ENCODE measurements at regions not wholly inside any gene's neighbourhood (a gene's known extent, or its start where the extent isn't known, plus 50 kb on each side); places are given as distances from the start of the nearest gene placed in this dataset.

DNA sequence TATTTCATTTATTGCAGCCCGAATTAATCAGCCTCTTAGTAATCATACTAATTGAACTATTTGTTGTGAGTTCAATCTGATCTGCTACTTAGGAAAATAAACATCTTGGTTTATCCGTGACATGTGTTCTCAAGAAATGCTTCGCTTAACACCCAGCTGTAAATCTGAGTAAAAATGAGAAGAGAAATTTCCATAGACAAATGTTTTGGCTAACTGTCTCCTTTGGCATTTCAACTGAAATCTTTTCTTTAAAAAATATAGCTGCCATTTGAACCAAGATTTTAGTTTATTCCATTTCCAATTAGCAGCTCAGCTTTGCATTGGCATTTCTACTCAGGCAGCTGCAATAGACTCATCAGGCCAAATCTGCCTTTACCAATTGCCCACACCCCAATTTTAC, 180.5 kb upstream of the PTER start:
- TF ChIP-seq, protein P1, sequence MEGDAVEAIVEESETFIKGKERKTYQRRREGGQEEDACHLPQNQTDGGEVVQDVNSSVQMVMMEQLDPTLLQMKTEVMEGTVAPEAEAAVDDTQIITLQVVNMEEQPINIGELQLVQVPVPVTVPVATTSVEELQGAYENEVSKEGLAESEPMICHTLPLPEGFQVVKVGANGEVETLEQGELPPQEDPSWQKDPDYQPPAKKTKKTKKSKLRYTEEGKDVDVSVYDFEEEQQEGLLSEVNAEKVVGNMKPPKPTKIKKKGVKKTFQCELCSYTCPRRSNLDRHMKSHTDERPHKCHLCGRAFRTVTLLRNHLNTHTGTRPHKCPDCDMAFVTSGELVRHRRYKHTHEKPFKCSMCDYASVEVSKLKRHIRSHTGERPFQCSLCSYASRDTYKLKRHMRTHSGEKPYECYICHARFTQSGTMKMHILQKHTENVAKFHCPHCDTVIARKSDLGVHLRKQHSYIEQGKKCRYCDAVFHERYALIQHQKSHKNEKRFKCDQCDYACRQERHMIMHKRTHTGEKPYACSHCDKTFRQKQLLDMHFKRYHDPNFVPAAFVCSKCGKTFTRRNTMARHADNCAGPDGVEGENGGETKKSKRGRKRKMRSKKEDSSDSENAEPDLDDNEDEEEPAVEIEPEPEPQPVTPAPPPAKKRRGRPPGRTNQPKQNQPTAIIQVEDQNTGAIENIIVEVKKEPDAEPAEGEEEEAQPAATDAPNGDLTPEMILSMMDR (conservative IDR thresholded peaks at IDR 0.05; ENCODE audit: low read depth, low read length): no peak
- no peak overlapping the region for H3K4me3 ChIP-seq (ENCODE audit: low read depth, low read length)
- DNase-seq (ENCODE audit: low read depth): no peak

DNA sequence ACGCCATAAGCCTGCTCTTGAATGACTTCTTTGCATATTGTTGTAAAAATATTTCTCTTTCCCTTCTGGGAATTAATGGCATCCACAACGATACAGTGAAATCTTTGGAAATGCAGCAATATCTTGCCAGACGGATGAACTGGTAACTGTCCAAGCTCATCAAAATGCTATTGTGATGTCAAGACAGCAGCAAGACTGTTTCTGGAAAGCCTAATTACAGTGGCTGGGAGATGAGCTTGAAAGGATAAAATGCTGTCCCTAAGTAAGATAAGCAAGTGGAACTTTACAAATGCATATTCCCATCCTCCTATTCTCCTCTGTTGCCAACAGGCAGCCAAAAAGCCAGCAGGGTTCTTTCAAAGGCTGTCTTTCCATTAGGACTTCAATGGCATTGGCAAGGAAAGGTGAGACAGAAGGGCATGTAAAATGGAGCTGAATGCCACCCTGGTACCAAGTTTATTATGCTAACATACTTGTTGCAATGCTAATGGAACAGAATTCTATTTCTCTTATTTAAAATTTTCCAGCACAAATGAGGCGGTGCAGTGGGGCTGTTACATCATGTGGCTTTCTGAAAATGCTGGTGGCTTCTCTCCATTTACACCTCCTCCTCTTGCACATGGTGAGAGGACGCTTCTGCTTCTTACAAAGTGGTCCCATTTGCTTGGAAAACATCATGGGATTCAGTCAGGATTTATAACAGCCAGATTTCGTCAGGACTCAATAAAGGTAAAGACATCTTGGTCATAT, 178.3 kb upstream of the PTER start:
- H3K4me3 ChIP-seq (ENCODE audit: low read depth, low read length): no peak overlapping the region
- TF ChIP-seq, protein P1 (conservative IDR thresholded peaks at IDR 0.05; ENCODE audit: low read depth, low read length): no peak
- no peak for DNase-seq (ENCODE audit: low read depth)

DNA sequence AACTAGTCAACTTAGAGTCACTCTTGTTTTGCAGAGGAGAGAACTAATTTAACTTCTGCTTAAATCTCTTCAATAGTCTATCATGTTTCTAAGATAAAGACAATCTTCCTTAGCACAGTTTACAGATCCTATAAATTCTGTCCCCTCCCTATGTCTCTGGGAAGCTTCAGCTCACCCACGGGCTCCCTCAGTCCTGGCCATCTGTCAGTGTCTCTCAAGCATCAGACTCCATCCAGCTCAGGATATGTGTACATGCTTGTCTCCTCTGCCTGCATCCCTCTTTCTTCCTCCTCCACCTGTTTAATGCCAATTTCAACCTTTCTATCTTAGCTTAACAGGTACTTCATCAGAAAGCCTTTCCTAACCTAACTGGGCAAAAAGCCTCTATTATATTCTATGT, 177.1 kb upstream of the PTER start:
- no peak overlapping the region for H3K4me3 ChIP-seq (ENCODE audit: low read depth, low read length)
- TF ChIP-seq, protein P1 (conservative IDR thresholded peaks at IDR 0.05; ENCODE audit: low read depth, low read length): no peak
- no peak for DNase-seq (ENCODE audit: low read depth)

DNA sequence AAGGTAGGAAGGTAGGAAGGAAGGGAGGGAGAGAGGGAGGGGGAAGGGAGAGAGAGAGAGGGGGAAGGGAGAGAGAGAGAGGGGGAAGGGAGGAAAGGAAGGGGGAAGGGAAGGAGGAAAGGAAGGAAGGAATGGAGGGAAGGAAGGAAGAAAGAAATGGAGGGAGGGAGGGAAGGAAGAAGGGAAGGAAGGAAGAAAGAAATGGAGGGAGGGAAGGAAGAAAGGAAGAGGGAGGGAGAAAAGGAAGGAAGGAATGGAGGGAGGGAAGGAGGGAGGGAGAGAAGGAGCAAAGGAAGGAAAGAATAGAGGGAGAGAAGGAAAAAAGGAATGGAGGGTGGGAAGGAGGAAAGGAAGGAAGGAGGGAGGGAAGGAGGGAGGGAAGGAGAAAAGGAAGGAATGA, 176.4 kb upstream of the PTER start:
- TF ChIP-seq, protein P1 (conservative IDR thresholded peaks at IDR 0.05; ENCODE audit: low read depth, low read length): no peak
- H3K4me3 ChIP-seq (ENCODE audit: low read depth, low read length): no peak overlapping the region
- DNase-seq (ENCODE audit: low read depth): no peak

DNA sequence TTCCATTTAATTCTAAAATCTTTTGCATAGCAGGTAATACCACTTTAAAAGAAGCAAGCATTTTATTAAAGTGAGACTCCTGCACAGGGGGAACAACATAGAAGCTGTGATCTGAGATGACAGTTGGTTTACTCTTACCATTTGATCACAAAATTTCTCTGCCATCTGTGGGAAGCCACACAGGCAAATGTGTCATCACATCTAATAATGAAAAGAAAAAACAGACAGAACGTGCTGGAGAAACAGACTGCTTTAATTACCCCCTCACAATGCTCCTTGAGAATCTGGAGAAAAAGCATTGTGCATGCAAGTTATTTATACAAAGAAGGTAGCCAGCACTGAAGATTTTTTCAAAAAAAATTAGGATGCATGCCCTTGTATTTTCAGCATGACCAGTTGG, 165.2 kb upstream of the PTER start:
- DNase-seq (ENCODE audit: low read depth): no peak
- no peak overlapping the region for H3K4me3 ChIP-seq (ENCODE audit: low read depth, low read length)
- TF ChIP-seq, protein P1 (conservative IDR thresholded peaks at IDR 0.05; ENCODE audit: low read depth, low read length): no peak

DNA sequence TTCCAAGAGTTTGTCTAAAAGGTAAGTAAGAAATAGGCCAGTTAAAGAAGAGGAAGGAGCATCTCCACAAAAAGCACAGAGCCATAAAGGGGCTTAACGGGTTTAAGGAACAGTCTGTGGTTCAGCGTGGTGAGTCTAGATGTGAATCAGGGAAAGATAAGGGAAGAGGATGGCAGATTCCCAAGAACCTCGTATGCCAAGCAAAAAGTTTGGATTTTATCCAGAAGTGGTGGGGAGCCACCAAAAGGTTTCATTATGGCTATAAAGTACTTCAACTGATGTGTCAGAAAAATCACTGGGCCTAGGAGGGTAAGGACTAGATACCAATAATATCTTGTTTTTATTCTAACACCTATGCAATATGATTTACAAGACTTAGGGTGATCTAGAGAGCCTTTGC, 161.9 kb upstream of the PTER start:
- TF ChIP-seq, protein P1 (conservative IDR thresholded peaks at IDR 0.05; ENCODE audit: low read depth, low read length): no peak
- H3K4me3 ChIP-seq (ENCODE audit: low read depth, low read length): no peak overlapping the region
- no peak for DNase-seq (ENCODE audit: low read depth)

DNA sequence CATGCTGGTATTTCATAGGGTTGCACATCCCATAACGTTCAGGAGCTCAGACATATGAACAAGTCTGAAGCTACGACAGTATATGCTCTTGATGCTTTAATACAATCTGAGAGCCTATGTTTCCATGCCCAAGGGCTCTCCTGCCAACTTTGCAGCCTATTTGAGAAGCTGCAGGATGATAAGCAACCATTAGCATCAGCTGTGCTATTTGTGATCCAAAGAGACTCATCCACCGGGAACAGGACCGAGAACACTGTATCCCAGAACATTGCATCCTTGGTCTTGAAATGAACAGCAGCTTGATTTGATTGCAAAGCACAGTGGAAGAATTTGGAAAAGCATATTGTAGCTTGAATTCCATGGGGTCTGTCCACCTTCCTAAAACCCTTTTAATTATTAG, 156.2 kb upstream of the PTER start:
- TF ChIP-seq, protein P1 (conservative IDR thresholded peaks at IDR 0.05; ENCODE audit: low read depth, low read length): no peak
- no peak overlapping the region for H3K4me3 ChIP-seq (ENCODE audit: low read depth, low read length)
- no peak for DNase-seq (ENCODE audit: low read depth)
